ENCODE measurements at regions not wholly inside any gene's neighbourhood (a gene's known extent, or its start where the extent isn't known, plus 50 kb on each side); places are given as distances from the start of the nearest gene placed in this dataset.
A peak's percentile ranks its signal among the peaks of the same experiment; 100 is the strongest.

DNA sequence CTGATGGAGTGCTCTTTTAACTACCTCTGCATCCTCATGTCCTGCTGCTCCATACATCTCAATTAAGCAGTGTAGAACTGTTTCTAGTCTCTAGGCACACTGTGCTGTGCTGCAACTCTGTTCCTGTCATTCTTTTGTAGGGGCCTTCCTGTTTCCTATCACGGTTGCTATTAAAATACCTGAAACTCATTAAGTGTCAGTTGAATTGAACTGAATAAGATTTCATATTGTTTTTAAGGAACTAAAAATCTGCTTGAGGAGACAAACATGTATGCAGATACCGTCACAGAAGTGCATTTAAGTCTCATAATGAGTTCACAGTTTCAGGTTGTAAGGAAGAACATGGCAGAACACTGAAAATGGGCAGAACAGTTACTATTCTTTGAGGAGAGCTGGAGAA is 170.1 kb downstream of the LARP7 start:
- Histone ChIP-seq H3K27ac (no peak overlapping the region), H3K4me3 (no peak overlapping the region), H3K4me1 (no peaks in the 10 kb centered on the region), H3K27me3 (no peaks in the 10 kb centered on the region), H3K36me3 (no peaks in the 10 kb centered on the region), H3K9me3 (no peaks in the 10 kb centered on the region)
- intact Hi-C loops (cut with DNase I; ENCODE audit: low total_unique reads), result no loop called here
- TF ChIP-seq POLR2AphosphoS5 (IDR thresholded peaks at IDR 0.05) (no peak), POLR2A (IDR thresholded peaks at IDR 0.05) (no peak), EP300 (IDR thresholded peaks at IDR 0.05; ENCODE audit: low read depth) (no peak), CTCF (IDR thresholded peaks at IDR 0.05) (no peak)
- in situ Hi-C loops (cut with MboI; ENCODE audit: low pct_ligation_motif_present in 1 of 4, low pct_unique_long_range_greater_than_20kb in 1 of 4, low sequenced_read_pairs in 3 of 4), result no loop called here
- DNase-seq, result no peak
- 65 to 85% methylated on average over 2 of the region's 2 CpGs for WGBS, 2 donors (ENCODE audit: low coverage in 1 of 2)

- 58 to 78% methylated on average over 1 of the region's 1 CpG for WGBS, 2 donors (ENCODE audit: low coverage in 1 of 2)
- in situ Hi-C loops (cut with MboI; ENCODE audit: low pct_ligation_motif_present in 1 of 4, low pct_unique_long_range_greater_than_20kb in 1 of 4, low sequenced_read_pairs in 3 of 4), result no loop called here
- H3K27ac ChIP-seq, result no peak overlapping the region
Measured at GRCh38 chr4:112808001-112808400, 171.1 kb downstream of the LARP7 start.

DNA sequence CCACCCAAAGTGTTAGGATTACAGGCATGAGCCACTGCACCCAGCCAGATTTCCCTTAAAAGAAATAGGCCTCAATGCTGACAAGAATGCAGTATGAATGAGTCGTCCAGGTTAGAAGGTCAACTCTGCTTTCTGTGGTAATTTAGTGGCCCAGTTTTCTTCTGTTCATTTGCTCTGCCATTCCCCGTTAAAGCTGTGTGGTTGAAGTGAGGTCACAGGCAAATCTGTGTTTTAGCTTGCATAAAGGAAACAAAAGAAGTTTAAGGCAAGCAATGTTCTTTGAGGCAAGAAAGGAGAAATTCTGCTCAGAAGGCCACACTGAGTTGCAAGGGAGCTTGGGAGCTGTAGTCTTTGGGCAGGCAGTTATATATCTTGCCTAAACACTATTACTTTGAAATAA is 176.8 kb downstream of the LARP7 start:
- Histone ChIP-seq H3K27me3 (no peaks in the 10 kb centered on the region), H3K27ac (no peak overlapping the region), H3K36me3 (no peaks in the 10 kb centered on the region), H3K9me3 (no peaks in the 10 kb centered on the region), H3K4me1 (no peaks in the 10 kb centered on the region), H3K4me3 (no peak overlapping the region)
- WGBS, 2 donors (ENCODE audit: low coverage in 1 of 2), result 35 to 46% methylated on average over 2 of the region's 2 CpGs
- in situ Hi-C loops (cut with MboI; ENCODE audit: low pct_ligation_motif_present in 1 of 4, low pct_unique_long_range_greater_than_20kb in 1 of 4, low sequenced_read_pairs in 3 of 4), result no loop called here
- TF ChIP-seq POLR2A (IDR thresholded peaks at IDR 0.05) (no peak), POLR2AphosphoS5 (IDR thresholded peaks at IDR 0.05) (no peak), EP300 (IDR thresholded peaks at IDR 0.05; ENCODE audit: low read depth) (no peak), CTCF (IDR thresholded peaks at IDR 0.05) (no peak)
- no peak for DNase-seq
- intact Hi-C loops (cut with DNase I; ENCODE audit: low total_unique reads), result no loop called here

More at GRCh38 chr4:112808001-112808400, 171.1 kb downstream of the LARP7 start:
- H3K4me1 ChIP-seq, result no peaks in the 10 kb centered on the region
- H3K36me3 ChIP-seq, result no peaks in the 10 kb centered on the region
- H3K9me3 ChIP-seq, result no peaks in the 10 kb centered on the region
- no peak for DNase-seq
- TF ChIP-seq POLR2AphosphoS5 (IDR thresholded peaks at IDR 0.05) (no peak), EP300 (IDR thresholded peaks at IDR 0.05; ENCODE audit: low read depth) (no peak), CTCF (IDR thresholded peaks at IDR 0.05) (no peak), POLR2A (IDR thresholded peaks at IDR 0.05) (no peak)
- intact Hi-C loops (cut with DNase I; ENCODE audit: low total_unique reads), result no loop called here
- no peaks in the 10 kb centered on the region for H3K27me3 ChIP-seq
- no peak overlapping the region for H3K4me3 ChIP-seq

DNA sequence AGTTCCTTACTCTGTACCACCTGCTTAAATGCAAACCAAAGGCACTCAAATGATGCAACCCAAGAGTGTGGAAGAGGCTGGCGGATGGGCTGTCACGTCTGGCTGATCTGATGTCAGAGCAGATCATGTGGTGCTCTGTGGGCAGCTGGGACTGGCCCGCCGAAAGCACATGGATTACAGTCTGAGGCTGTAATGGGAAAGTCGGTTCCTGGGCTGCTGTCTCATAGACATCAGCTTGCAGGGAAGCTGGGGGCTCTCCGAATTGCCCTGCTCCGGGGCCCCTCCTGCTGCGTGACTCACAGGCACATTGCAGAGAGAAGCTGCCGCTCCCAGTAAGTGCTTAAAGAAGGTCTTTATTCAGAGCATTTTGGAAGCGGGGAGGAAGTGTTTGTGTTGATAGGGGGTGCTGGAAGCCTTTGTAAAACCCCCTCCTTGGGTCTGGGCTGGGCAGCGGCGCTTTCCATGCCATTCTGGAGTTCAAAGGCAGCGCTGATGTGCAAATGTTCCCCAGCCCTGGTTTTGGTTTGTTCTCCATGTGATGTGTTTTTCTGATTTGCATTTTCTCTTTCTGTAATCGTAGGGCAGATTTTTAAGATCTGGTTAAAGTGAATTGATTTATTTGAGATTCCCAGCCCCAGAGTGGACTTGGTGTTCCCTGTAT is 181.1 kb downstream of the LARP7 start:
- Histone ChIP-seq H3K36me3 (no peaks in the 10 kb centered on the region), H3K4me3 (peak overlapping the region; percentile 15 to 44 (median 21)), H3K27ac (peak overlapping the region; percentile 15 to 77 (median 53)), H3K4me1 (no peaks in the 10 kb centered on the region), H3K9me3 (no peaks in the 10 kb centered on the region), H3K27me3 (no peaks in the 10 kb centered on the region)
- 0 to 1% methylated on average over 7 to 14 of the region's 14 CpGs for WGBS, 2 donors (ENCODE audit: low coverage in 1 of 2)
- peak; percentile 27 for DNase-seq
- intact Hi-C loops (cut with DNase I; ENCODE audit: low total_unique reads), result no loop called here
- in situ Hi-C loops (cut with MboI; ENCODE audit: low pct_ligation_motif_present in 1 of 4, low pct_unique_long_range_greater_than_20kb in 1 of 4, low sequenced_read_pairs in 3 of 4), result no loop called here
- TF ChIP-seq POLR2A (IDR thresholded peaks at IDR 0.05) (no peak), POLR2AphosphoS5 (IDR thresholded peaks at IDR 0.05) (peak in 2 of 3 donors; percentile 23 to 53)

DNA sequence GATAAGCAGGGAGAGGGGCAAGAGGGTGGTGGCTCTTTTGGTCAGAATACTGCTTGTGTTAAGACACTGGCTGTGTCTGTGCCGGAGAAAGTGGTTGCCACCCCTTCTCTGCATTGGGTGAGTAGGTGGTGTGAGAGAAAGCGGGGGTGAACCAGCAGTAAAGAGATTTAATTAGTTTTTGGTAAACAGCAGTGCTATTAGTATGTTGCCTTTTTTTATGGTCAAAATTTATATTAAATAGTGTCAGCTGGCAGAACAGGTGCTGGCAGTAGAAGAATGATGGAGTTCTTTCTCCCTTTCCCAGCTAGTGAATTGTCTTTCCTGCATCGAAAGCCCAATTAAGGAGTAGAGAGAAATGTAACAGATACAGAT is 181.6 kb downstream of the LARP7 start:
- no peaks in the 10 kb centered on the region for H3K36me3 ChIP-seq
- H3K4me1 ChIP-seq, result no peaks in the 10 kb centered on the region
- no peak for TF ChIP-seq CTCF (IDR thresholded peaks at IDR 0.05)
- H3K27ac ChIP-seq, result peak overlapping the region; percentile 15 to 77 (median 53)
- no peaks in the 10 kb centered on the region for H3K9me3 ChIP-seq
- in situ Hi-C loops (cut with MboI; ENCODE audit: low pct_ligation_motif_present in 1 of 4, low pct_unique_long_range_greater_than_20kb in 1 of 4, low sequenced_read_pairs in 3 of 4) (no loop called here), intact Hi-C loops (cut with DNase I; ENCODE audit: low total_unique reads) (no loop called here)
- peak overlapping the region; percentile 15 to 44 (median 21) for H3K4me3 ChIP-seq
- no peaks in the 10 kb centered on the region for H3K27me3 ChIP-seq
- 22 to 47% methylated on average over 3 of the region's 3 CpGs for WGBS, 2 donors (ENCODE audit: low coverage in 1 of 2)
- no peak for DNase-seq

Measured in transverse colon (tissue), 4 donors.